ENCODE measurements at regions not wholly inside any gene's neighbourhood (a gene's known extent, or its start where the extent isn't known, plus 50 kb on each side); places are given as distances from the start of the nearest gene placed in this dataset.

- Histone ChIP-seq H3F3A (ENCODE audit: insufficient read depth, low read depth) (no peaks in the 10 kb centered on the region), H2AFZ (no peak overlapping the region), H3K27me3 (ENCODE audit: insufficient read depth, low read depth) (no peaks in the 10 kb centered on the region), H4K20me1 (ENCODE audit: insufficient read depth) (no peaks in the 10 kb centered on the region), H3K4me1 (replicated peaks; ENCODE audit: insufficient read depth) (no peaks in the 10 kb centered on the region), H3K9me3 (ENCODE audit: insufficient read depth, low read depth) (no peaks in the 10 kb centered on the region), H3K79me2 (ENCODE audit: low read depth) (no peaks in the 10 kb centered on the region), H3K4me3 (no peak overlapping the region), H3K9me2 (ENCODE audit: insufficient read depth) (no peaks in the 10 kb centered on the region), H3K36me3 (ENCODE audit: low read depth) (no peaks in the 10 kb centered on the region), H3K4me2 (no peak overlapping the region), H3K27ac (no peak overlapping the region)
- intact Hi-C loops (cut with micrococcal nuclease; ENCODE audit: unreplicated experiment): no loop called here
- BruUV-seq (replicated peaks): no TSS peak
- POLR2A ChIA-PET (ENCODE audit: unreplicated experiment): no interaction called here
- CTCF ChIA-PET: no interaction called here
- no peak for DNase-seq
- no peak for TF ChIP-seq CTCF (conservative IDR thresholded peaks at IDR 0.05)
- no peak for TF ChIP-seq EZH2 (IDR thresholded peaks at IDR 0.05; ENCODE audit: low read depth)
Observed at GRCh38 chr2:35297403-35297802, 1058.2 kb upstream of the CRIM1 start.

GRCh38 chr2:35294636-35295263 is 1060.8 kb upstream of the CRIM1 start:
- Histone ChIP-seq H4K20me1 (ENCODE audit: insufficient read depth) (no peaks in the 10 kb centered on the region), H3K4me1 (replicated peaks; ENCODE audit: insufficient read depth) (no peaks in the 10 kb centered on the region), H3K27me3 (ENCODE audit: insufficient read depth, low read depth) (no peaks in the 10 kb centered on the region), H3K4me3 (no peak overlapping the region), H3K79me2 (ENCODE audit: low read depth) (no peaks in the 10 kb centered on the region), H3K9me2 (ENCODE audit: insufficient read depth) (no peaks in the 10 kb centered on the region), H3K9me3 (ENCODE audit: insufficient read depth, low read depth) (no peaks in the 10 kb centered on the region), H3K36me3 (ENCODE audit: low read depth) (no peaks in the 10 kb centered on the region), H3K27ac (no peak overlapping the region), H2AFZ (no peak overlapping the region), H3K4me2 (no peak overlapping the region), H3F3A (ENCODE audit: insufficient read depth, low read depth) (no peaks in the 10 kb centered on the region)
- intact Hi-C loops (cut with micrococcal nuclease; ENCODE audit: unreplicated experiment): no loop called here
- TF ChIP-seq CTCF (conservative IDR thresholded peaks at IDR 0.05): no peak
- TF ChIP-seq EZH2 (IDR thresholded peaks at IDR 0.05; ENCODE audit: low read depth): no peak
- POLR2A ChIA-PET (ENCODE audit: unreplicated experiment): no interaction called here
- no TSS peak for BruUV-seq (replicated peaks)
- CTCF ChIA-PET: no interaction called here
- no peak for DNase-seq

- H3K27me3 ChIP-seq (ENCODE audit: insufficient read depth, low read depth): no peaks in the 10 kb centered on the region
- intact Hi-C loops (cut with micrococcal nuclease; ENCODE audit: unreplicated experiment): no loop called here
- no peak overlapping the region for H2AFZ ChIP-seq
- H3K9me3 ChIP-seq (ENCODE audit: insufficient read depth, low read depth): no peaks in the 10 kb centered on the region
- H3K36me3 ChIP-seq (ENCODE audit: low read depth): no peaks in the 10 kb centered on the region
- BruUV-seq (replicated peaks): no TSS peak
- no peaks in the 10 kb centered on the region for H3F3A ChIP-seq (ENCODE audit: insufficient read depth, low read depth)
- H3K4me1 ChIP-seq (replicated peaks; ENCODE audit: insufficient read depth): no peaks in the 10 kb centered on the region
- CTCF ChIA-PET: no interaction called here
- no peak overlapping the region for H3K27ac ChIP-seq
- H3K79me2 ChIP-seq (ENCODE audit: low read depth): no peaks in the 10 kb centered on the region
- no peak for TF ChIP-seq CTCF (conservative IDR thresholded peaks at IDR 0.05)
- no peak for TF ChIP-seq EZH2 (IDR thresholded peaks at IDR 0.05; ENCODE audit: low read depth)
- POLR2A ChIA-PET (ENCODE audit: unreplicated experiment): no interaction called here
- DNase-seq: no peak
- no peak overlapping the region for H3K4me3 ChIP-seq
- no peak overlapping the region for H3K4me2 ChIP-seq
- no peaks in the 10 kb centered on the region for H4K20me1 ChIP-seq (ENCODE audit: insufficient read depth)
- H3K9me2 ChIP-seq (ENCODE audit: insufficient read depth): peaks cover 3% of the 10 kb centered on the region; the same call in 1 of the 2 replicates
Observed at GRCh38 chr2:35293261-35293660, 1062.3 kb upstream of the CRIM1 start.

Data from PC-9 (cell line).